WTC11 (cell line): ENCODE measurements at regions not wholly inside any gene's neighbourhood (a gene's known extent, or its start where the extent isn't known, plus 50 kb on each side); places are given as distances from the start of the nearest gene placed in this dataset.

Experiments
- ATAC-seq: fragments of 200-7000 bp; cut with Tn5 transposase; 2 replicates; pipeline ENCODE4 v1.10.0; 2021; ENCODE audit warnings: mild to moderate bottlenecking, moderate library complexity
- CTCF ChIA-PET: fragments of 300-600 bp; sonication (Branson Sonifier 250); formaldehyde crosslinking; loops from one replicate; lab custom pipeline; 2021; ENCODE audit warnings: antibody characterized with exemption; lab: Charles Lee
- POLR2A ChIA-PET: fragments of 350-600 bp; sonication (Branson Sonifier 250); formaldehyde crosslinking; loops from one replicate; lab custom pipeline; 2021; ENCODE audit warnings: antibody characterized with exemption; lab: Charles Lee
- DNase-seq: peaks from one replicate; pipeline ENCODE4 v3.0.0; 2021; ENCODE audit warnings: low spot score
- H3K27ac Mint-ChIP-seq: 2 replicates; pipeline ENCODE4 v1.8.0; 2021; ENCODE audit warnings: mixed read lengths
- H3K27me3 Mint-ChIP-seq: 2 replicates; pipeline ENCODE4 v1.8.0; 2021; ENCODE audit warnings: low read depth, mild to moderate bottlenecking, moderate library complexity, mixed read lengths
- H3K36me3 Mint-ChIP-seq: 2 replicates; pipeline ENCODE4 v1.8.0; 2021; ENCODE audit warnings: mixed read lengths
- H3K4me1 Mint-ChIP-seq: 2 replicates; pipeline ENCODE4 v1.8.0; 2022; ENCODE audit warnings: mixed read lengths
- H3K4me3 Mint-ChIP-seq: 2 replicates; pipeline ENCODE4 v1.8.0; 2021; ENCODE audit warnings: mild to moderate bottlenecking, moderate library complexity, mixed read lengths
- H3K9me3 Mint-ChIP-seq: 2 replicates; pipeline ENCODE4 v1.8.0; 2021; ENCODE audit warnings: mixed read lengths
- ATF2 ChIP-seq: sonication (generic); formaldehyde crosslinking; IDR thresholded peaks from 2 replicates; pipeline ENCODE4 v1.8.1; 2022; ENCODE audit warnings: low read depth, missing genetic modification reagents, borderline replicate concordance
- ETV6 ChIP-seq: sonication (generic); formaldehyde crosslinking; IDR thresholded peaks from 2 replicates; pipeline ENCODE4 v1.8.1; 2022; ENCODE audit warnings: mild to moderate bottlenecking, missing genetic modification reagents
- FOXJ3 ChIP-seq: sonication (generic); formaldehyde crosslinking; IDR thresholded peaks from 2 replicates; pipeline ENCODE4 v1.9.0; 2021; ENCODE audit warnings: missing genetic modification reagents, mild to moderate bottlenecking, borderline replicate concordance
- FOXP4 ChIP-seq: sonication (generic); formaldehyde crosslinking; IDR thresholded peaks from 2 replicates; pipeline ENCODE4 v1.8.0; 2022; ENCODE audit warnings: mild to moderate bottlenecking, missing genetic modification reagents
- GABPB1 ChIP-seq: sonication (generic); formaldehyde crosslinking; IDR thresholded peaks from 2 replicates; pipeline ENCODE4 v1.8.1; 2023; ENCODE audit warnings: mild to moderate bottlenecking, missing genetic modification reagents
- HMGA2 ChIP-seq: fragments of 250-450 bp; sonication (Bioruptor Pico); IDR thresholded peaks from 2 replicates; pipeline ENCODE4 v1.4.0; 2021; ENCODE audit warnings: mild to moderate bottlenecking, moderate library complexity
- JAZF1 ChIP-seq: fragments of 250-450 bp; sonication (Bioruptor Pico); IDR thresholded peaks from 2 replicates; pipeline ENCODE4 v1.9.0; 2021; ENCODE audit warnings: moderate library complexity, mild to moderate bottlenecking, inconsistent platforms
- NFATC4 ChIP-seq: fragments of 250-450 bp; sonication (Bioruptor Pico); IDR thresholded peaks from 2 replicates; pipeline ENCODE4 v1.9.0; 2021; ENCODE audit warnings: mild to moderate bottlenecking
- OVOL2 ChIP-seq: fragments of 250-450 bp; sonication (Bioruptor Pico); IDR thresholded peaks from 2 replicates; pipeline ENCODE4 v1.9.0; 2021; ENCODE audit warnings: mild to moderate bottlenecking, borderline replicate concordance
- PREB ChIP-seq: sonication (generic); formaldehyde crosslinking; IDR thresholded peaks from 2 replicates; pipeline ENCODE4 v1.8.1; 2022; ENCODE audit warnings: mild to moderate bottlenecking, missing genetic modification reagents, moderate library complexity, borderline replicate concordance
- SMAD3 ChIP-seq: sonication (generic); formaldehyde crosslinking; IDR thresholded peaks from 2 replicates; pipeline ENCODE4 v1.8.0; 2022; ENCODE audit warnings: missing genetic modification reagents, mild to moderate bottlenecking, borderline replicate concordance
- SOX15 ChIP-seq: fragments of 250-450 bp; sonication (Bioruptor Pico); IDR thresholded peaks from 2 replicates; pipeline ENCODE4 v1.9.0; 2021; ENCODE audit warnings: mild to moderate bottlenecking
- ZNF423 ChIP-seq: fragments of 250-450 bp; sonication (Bioruptor Pico); IDR thresholded peaks from 2 replicates; pipeline ENCODE4 v2.1.2; 2022; ENCODE audit warnings: mild to moderate bottlenecking, moderate library complexity
- TF ChIP-seq, protein P1 (sequence below): sonication (generic); formaldehyde crosslinking; IDR thresholded peaks from 2 replicates; pipeline ENCODE4 v1.8.0; 2022; ENCODE audit warnings: mild to moderate bottlenecking, missing genetic modification reagents
- TF ChIP-seq, protein P2 (sequence below): fragments of 250-450 bp; sonication (Bioruptor Pico); IDR thresholded peaks from 2 replicates; pipeline ENCODE4 v1.9.0; 2021; ENCODE audit warnings: mild to moderate bottlenecking
- TF ChIP-seq, protein P3 (sequence below): fragments of 200-600 bp; IDR thresholded peaks from 2 replicates; pipeline ENCODE4 v1.8.0; 2022; ENCODE audit warnings: antibody characterized with exemption
- TF ChIP-seq, protein P4 (sequence below): sonication (generic); formaldehyde crosslinking; IDR thresholded peaks from 2 replicates; pipeline ENCODE4 v1.8.1; 2023; ENCODE audit warnings: mild to moderate bottlenecking, moderate library complexity, missing genetic modification reagents

DNA sequence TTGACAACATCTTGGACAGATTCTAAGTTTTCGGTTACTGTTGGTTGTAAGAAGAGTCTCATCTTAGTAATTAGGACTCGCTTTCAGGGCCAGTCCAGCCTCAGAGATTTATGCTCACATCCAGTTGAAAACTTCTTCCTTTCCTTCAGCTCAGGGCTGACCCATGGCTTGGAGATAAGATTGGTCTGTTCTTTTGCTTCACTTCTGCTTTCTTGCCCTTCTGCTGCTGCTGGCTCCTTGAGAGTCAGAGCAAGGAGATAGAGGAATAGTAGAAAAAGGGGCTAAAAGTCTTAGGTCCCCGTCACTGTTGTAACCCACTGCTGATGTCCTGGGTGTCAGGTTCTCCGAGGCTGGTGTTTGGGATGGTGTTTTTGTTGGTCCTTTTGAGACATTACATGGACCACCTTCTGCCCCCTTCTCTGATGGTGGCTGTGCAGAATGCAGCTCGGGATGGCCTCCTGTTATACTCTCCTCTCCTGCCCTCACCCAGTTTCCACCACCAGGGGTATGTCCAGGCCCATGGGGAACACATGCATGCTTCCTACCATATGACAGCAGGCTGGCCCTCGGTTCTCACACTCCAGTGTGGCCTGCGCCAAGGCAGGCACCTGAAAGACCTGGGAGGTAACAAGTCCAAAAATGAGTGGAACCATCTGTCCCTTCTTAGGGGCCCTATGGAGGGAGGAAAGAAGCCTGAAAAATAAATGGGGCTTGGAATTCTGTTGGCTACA lies 67.8 kb upstream of the PCBD1 start:
- POLR2A ChIA-PET: no interaction called here

More for the DNA sequence above, 67.8 kb upstream of the PCBD1 start:
- CTCF ChIA-PET: interaction anchor here (0.5 to 1.5 kb wide), 9 partner anchors 13 to 266 kb away, joined by 3 to 5 read pairs (median 3); no protein-coding TSS in a partner anchor
- Mint-ChIP-seq H3K4me3 (no peak overlapping the region), H3K27me3 (no peaks in the 10 kb centered on the region; the same call in 1 of the 2 replicates), H3K36me3 (no peaks in the 10 kb centered on the region), H3K27ac (no peak overlapping the region), H3K4me1 (no peaks in the 10 kb centered on the region), H3K9me3 (no peaks in the 10 kb centered on the region)
- ATAC-seq: peak; percentile 98
- TF ChIP-seq SMAD3 (no peak), ZNF423 (CRISPR knock-in tag) (no peak), JAZF1 (CRISPR knock-in tag) (no peak), PREB (CRISPR knock-in tag) (no peak), FOXP4 (CRISPR knock-in tag) (no peak), ETV6 (CRISPR knock-in tag) (no peak), GABPB1 (CRISPR knock-in tag) (no peak), FOXJ3 (no peak), HMGA2 (CRISPR knock-in tag) (no peak), ATF2 (CRISPR knock-in tag) (no peak), OVOL2 (no peak), SOX15 (no peak), NFATC4 (CRISPR knock-in tag) (no peak)
- TF ChIP-seq, protein P1, sequence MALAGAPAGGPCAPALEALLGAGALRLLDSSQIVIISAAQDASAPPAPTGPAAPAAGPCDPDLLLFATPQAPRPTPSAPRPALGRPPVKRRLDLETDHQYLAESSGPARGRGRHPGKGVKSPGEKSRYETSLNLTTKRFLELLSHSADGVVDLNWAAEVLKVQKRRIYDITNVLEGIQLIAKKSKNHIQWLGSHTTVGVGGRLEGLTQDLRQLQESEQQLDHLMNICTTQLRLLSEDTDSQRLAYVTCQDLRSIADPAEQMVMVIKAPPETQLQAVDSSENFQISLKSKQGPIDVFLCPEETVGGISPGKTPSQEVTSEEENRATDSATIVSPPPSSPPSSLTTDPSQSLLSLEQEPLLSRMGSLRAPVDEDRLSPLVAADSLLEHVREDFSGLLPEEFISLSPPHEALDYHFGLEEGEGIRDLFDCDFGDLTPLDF (CRISPR knock-in tag): no peak
- TF ChIP-seq, protein P2, sequence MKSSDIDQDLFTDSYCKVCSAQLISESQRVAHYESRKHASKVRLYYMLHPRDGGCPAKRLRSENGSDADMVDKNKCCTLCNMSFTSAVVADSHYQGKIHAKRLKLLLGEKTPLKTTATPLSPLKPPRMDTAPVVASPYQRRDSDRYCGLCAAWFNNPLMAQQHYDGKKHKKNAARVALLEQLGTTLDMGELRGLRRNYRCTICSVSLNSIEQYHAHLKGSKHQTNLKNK (CRISPR knock-in tag): no peak
- TF ChIP-seq, protein P3, sequence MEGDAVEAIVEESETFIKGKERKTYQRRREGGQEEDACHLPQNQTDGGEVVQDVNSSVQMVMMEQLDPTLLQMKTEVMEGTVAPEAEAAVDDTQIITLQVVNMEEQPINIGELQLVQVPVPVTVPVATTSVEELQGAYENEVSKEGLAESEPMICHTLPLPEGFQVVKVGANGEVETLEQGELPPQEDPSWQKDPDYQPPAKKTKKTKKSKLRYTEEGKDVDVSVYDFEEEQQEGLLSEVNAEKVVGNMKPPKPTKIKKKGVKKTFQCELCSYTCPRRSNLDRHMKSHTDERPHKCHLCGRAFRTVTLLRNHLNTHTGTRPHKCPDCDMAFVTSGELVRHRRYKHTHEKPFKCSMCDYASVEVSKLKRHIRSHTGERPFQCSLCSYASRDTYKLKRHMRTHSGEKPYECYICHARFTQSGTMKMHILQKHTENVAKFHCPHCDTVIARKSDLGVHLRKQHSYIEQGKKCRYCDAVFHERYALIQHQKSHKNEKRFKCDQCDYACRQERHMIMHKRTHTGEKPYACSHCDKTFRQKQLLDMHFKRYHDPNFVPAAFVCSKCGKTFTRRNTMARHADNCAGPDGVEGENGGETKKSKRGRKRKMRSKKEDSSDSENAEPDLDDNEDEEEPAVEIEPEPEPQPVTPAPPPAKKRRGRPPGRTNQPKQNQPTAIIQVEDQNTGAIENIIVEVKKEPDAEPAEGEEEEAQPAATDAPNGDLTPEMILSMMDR: no peak
- TF ChIP-seq, protein P4, sequence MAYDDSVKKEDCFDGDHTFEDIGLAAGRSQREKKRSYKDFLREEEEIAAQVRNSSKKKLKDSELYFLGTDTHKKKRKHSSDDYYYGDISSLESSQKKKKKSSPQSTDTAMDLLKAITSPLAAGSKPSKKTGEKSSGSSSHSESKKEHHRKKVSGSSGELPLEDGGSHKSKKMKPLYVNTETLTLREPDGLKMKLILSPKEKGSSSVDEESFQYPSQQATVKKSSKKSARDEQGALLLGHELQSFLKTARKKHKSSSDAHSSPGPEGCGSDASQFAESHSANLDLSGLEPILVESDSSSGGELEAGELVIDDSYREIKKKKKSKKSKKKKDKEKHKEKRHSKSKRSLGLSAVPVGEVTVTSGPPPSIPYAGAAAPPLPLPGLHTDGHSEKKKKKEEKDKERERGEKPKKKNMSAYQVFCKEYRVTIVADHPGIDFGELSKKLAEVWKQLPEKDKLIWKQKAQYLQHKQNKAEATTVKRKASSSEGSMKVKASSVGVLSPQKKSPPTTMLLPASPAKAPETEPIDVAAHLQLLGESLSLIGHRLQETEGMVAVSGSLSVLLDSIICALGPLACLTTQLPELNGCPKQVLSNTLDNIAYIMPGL (CRISPR knock-in tag): no peak
- DNase-seq: peak; percentile 36
